ENCODE measurements at regions not wholly inside any gene's neighbourhood (a gene's known extent, or its start where the extent isn't known, plus 50 kb on each side); places are given as distances from the start of the nearest gene placed in this dataset.

DNA sequence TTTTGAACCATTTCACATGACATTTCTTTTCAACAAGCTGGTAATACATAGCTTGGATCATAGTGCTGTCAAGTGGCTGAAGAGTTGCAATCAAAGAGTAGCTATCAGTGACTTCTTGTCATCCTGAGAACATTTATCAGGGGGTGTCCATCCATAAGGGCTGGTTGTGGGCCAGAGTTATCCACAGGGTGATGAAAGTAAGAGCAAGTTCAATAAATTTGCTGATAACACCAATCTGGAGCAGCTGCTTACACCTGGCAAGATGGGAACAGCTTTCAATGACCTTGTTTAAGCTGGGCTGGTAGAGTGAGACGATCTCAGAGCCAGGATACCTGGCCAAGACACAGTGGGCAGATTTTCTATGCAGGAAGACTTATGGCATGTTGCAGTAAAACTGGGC, 96.3 kb upstream of the IMMP2L start:
- DNase-seq (ENCODE audit: low read depth, low spot score): no peak
- RAD21 ChIA-PET (ENCODE audit: low non-redundant PET in 1 of 2, low total read pairs in 2 of 2, uncharacterized antibody in 2 of 2, unreplicated experiment in 2 of 2): no interaction called here
- H3K4me1 ChIP-seq (ENCODE audit: control insufficient read depth in 1 of 2, insufficient read depth in 2 of 2, low read length in 2 of 2): no peaks in the 10 kb centered on the region
- no peak overlapping the region for H3K4me2 ChIP-seq (ENCODE audit: low read length)
- H3K9ac ChIP-seq (ENCODE audit: low read length): no peak overlapping the region
- no peaks in the 10 kb centered on the region for H3K9me3 ChIP-seq (ENCODE audit: control insufficient read depth in 1 of 2, insufficient read depth in 1 of 2, low read depth in 1 of 2, low read length in 2 of 2)
- no peaks in the 10 kb centered on the region for H3K36me3 ChIP-seq (ENCODE audit: control insufficient read depth in 1 of 2, insufficient read depth in 2 of 2, low read length in 2 of 2)
- CTCF ChIA-PET: no interaction called here
- no peak overlapping the region for H2AFZ ChIP-seq (ENCODE audit: low read depth, low read length, poor library complexity, severe bottlenecking)
- intact Hi-C loops (cut with micrococcal nuclease): no loop called here
- no peaks in the 10 kb centered on the region for H3K27me3 ChIP-seq (ENCODE audit: insufficient read depth, low read length)
- POLR2A ChIA-PET: no interaction called here
- BruUV-seq (replicated peaks): no TSS peak
- no peak overlapping the region for H3K27ac ChIP-seq (ENCODE audit: low read depth, low read length)
- no peaks in the 10 kb centered on the region for H4K20me1 ChIP-seq (ENCODE audit: insufficient read depth)
- H3K79me2 ChIP-seq (ENCODE audit: insufficient read depth, low read length): no peaks in the 10 kb centered on the region
- no peak for ATAC-seq
- no peak overlapping the region for H3K4me3 ChIP-seq (replicated peaks in 1 of 2; ENCODE audit: low read depth in 1 of 2, low read length in 2 of 2)
- TF ChIP-seq FOSL1 (IDR thresholded peaks at IDR 0.05; ENCODE audit: low read depth) (no peak), POLR2A (IDR thresholded peaks at IDR 0.05; ENCODE audit: borderline replicate concordance, extremely low read depth, insufficient read depth, insufficient read length) (no peak), ZFX (IDR thresholded peaks at IDR 0.05) (no peak), CBX3 (IDR thresholded peaks at IDR 0.05; ENCODE audit: low read depth) (no peak), EZH2 (IDR thresholded peaks at IDR 0.05) (no peak), EZH2phosphoT487 (IDR thresholded peaks at IDR 0.05; ENCODE audit: borderline replicate concordance) (no peak)
- TF ChIP-seq, protein P1, sequence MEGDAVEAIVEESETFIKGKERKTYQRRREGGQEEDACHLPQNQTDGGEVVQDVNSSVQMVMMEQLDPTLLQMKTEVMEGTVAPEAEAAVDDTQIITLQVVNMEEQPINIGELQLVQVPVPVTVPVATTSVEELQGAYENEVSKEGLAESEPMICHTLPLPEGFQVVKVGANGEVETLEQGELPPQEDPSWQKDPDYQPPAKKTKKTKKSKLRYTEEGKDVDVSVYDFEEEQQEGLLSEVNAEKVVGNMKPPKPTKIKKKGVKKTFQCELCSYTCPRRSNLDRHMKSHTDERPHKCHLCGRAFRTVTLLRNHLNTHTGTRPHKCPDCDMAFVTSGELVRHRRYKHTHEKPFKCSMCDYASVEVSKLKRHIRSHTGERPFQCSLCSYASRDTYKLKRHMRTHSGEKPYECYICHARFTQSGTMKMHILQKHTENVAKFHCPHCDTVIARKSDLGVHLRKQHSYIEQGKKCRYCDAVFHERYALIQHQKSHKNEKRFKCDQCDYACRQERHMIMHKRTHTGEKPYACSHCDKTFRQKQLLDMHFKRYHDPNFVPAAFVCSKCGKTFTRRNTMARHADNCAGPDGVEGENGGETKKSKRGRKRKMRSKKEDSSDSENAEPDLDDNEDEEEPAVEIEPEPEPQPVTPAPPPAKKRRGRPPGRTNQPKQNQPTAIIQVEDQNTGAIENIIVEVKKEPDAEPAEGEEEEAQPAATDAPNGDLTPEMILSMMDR (IDR thresholded peaks at IDR 0.05 in 2 of 3, conservative IDR thresholded peaks at IDR 0.05 in 1 of 3; ENCODE audit: borderline replicate concordance in 1 of 3, insufficient read depth in 1 of 3, low read depth in 2 of 3, low read length in 2 of 3): no peak
- no peaks in the 10 kb centered on the region for H3K9me2 ChIP-seq (ENCODE audit: insufficient read depth)

DNA sequence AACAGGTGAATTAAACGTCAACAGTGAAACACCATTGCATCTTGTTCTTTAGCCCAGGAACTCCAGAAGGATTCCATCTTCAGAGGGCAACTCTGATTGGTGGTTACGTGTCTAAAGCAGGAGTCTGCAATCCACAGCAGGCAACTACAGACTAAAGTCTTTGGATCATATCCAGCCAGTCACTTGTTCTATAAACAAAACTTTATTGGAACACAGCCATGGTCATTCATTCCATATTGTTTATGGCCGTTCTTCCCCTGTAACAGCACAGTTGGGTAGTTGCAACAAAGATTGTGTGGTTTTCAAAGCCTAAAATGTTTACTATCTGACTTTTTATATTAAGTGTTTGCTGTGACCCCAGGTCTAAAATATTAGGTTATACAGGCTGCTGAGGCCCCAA, 94.7 kb upstream of the IMMP2L start:
- Histone ChIP-seq H4K20me1 (ENCODE audit: insufficient read depth) (no peaks in the 10 kb centered on the region), H3K9ac (ENCODE audit: low read length) (no peak overlapping the region), H3K4me1 (ENCODE audit: control insufficient read depth in 1 of 2, insufficient read depth in 2 of 2, low read length in 2 of 2) (no peaks in the 10 kb centered on the region), H3K27me3 (ENCODE audit: insufficient read depth, low read length) (no peaks in the 10 kb centered on the region), H3K4me2 (ENCODE audit: low read length) (no peak overlapping the region), H3K9me3 (ENCODE audit: control insufficient read depth in 1 of 2, insufficient read depth in 1 of 2, low read depth in 1 of 2, low read length in 2 of 2) (no peaks in the 10 kb centered on the region), H3K79me2 (ENCODE audit: insufficient read depth, low read length) (no peaks in the 10 kb centered on the region), H3K4me3 (replicated peaks in 1 of 2; ENCODE audit: low read depth in 1 of 2, low read length in 2 of 2) (no peak overlapping the region), H2AFZ (ENCODE audit: low read depth, low read length, poor library complexity, severe bottlenecking) (no peak overlapping the region), H3K9me2 (ENCODE audit: insufficient read depth) (no peaks in the 10 kb centered on the region), H3K27ac (ENCODE audit: low read depth, low read length) (no peak overlapping the region), H3K36me3 (ENCODE audit: control insufficient read depth in 1 of 2, insufficient read depth in 2 of 2, low read length in 2 of 2) (no peaks in the 10 kb centered on the region)
- no peak for DNase-seq (ENCODE audit: low read depth, low spot score)
- POLR2A ChIA-PET: no interaction called here
- RAD21 ChIA-PET (ENCODE audit: low non-redundant PET in 1 of 2, low total read pairs in 2 of 2, uncharacterized antibody in 2 of 2, unreplicated experiment in 2 of 2): no interaction called here
- ATAC-seq: no peak
- CTCF ChIA-PET: no interaction called here
- intact Hi-C loops (cut with micrococcal nuclease): no loop called here
- no TSS peak for BruUV-seq (replicated peaks)
- TF ChIP-seq ELF1 (IDR thresholded peaks at IDR 0.05; ENCODE audit: borderline replicate concordance, low read depth) (no peak), POLR2AphosphoS5 (IDR thresholded peaks at IDR 0.05; ENCODE audit: low read depth, low read length) (no peak), CBX3 (IDR thresholded peaks at IDR 0.05; ENCODE audit: low read depth) (no peak), ZNF274 (IDR thresholded peaks at IDR 0.05; ENCODE audit: low read depth, low read length) (no peak), EZH2phosphoT487 (IDR thresholded peaks at IDR 0.05; ENCODE audit: borderline replicate concordance) (no peak), SRF (IDR thresholded peaks at IDR 0.05; ENCODE audit: low read depth) (no peak), EGR1 (IDR thresholded peaks at IDR 0.05; ENCODE audit: low read depth) (no peak), EZH2 (IDR thresholded peaks at IDR 0.05) (no peak), POLR2A (IDR thresholded peaks at IDR 0.05; ENCODE audit: borderline replicate concordance, extremely low read depth, insufficient read depth, insufficient read length) (no peak)
- TF ChIP-seq, protein P2, sequence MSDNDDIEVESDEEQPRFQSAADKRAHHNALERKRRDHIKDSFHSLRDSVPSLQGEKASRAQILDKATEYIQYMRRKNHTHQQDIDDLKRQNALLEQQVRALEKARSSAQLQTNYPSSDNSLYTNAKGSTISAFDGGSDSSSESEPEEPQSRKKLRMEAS (IDR thresholded peaks at IDR 0.05): no peak
- TF ChIP-seq, protein P3, sequence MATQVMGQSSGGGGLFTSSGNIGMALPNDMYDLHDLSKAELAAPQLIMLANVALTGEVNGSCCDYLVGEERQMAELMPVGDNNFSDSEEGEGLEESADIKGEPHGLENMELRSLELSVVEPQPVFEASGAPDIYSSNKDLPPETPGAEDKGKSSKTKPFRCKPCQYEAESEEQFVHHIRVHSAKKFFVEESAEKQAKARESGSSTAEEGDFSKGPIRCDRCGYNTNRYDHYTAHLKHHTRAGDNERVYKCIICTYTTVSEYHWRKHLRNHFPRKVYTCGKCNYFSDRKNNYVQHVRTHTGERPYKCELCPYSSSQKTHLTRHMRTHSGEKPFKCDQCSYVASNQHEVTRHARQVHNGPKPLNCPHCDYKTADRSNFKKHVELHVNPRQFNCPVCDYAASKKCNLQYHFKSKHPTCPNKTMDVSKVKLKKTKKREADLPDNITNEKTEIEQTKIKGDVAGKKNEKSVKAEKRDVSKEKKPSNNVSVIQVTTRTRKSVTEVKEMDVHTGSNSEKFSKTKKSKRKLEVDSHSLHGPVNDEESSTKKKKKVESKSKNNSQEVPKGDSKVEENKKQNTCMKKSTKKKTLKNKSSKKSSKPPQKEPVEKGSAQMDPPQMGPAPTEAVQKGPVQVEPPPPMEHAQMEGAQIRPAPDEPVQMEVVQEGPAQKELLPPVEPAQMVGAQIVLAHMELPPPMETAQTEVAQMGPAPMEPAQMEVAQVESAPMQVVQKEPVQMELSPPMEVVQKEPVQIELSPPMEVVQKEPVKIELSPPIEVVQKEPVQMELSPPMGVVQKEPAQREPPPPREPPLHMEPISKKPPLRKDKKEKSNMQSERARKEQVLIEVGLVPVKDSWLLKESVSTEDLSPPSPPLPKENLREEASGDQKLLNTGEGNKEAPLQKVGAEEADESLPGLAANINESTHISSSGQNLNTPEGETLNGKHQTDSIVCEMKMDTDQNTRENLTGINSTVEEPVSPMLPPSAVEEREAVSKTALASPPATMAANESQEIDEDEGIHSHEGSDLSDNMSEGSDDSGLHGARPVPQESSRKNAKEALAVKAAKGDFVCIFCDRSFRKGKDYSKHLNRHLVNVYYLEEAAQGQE (IDR thresholded peaks at IDR 0.05; ENCODE audit: low read depth): no peak
